Epithelial cell of esophagus (primary cell): ENCODE measurements at regions not wholly inside any gene's neighbourhood (a gene's known extent, or its start where the extent isn't known, plus 50 kb on each side); places are given as distances from the start of the nearest gene placed in this dataset.

ENCODE experiments used
- DNase-seq: peaks from one replicate; pipeline ENCODE4 v3.0.0; 2010; ENCODE audit warnings: low read depth
- H3K4me3 ChIP-seq: 2 replicates; pipeline ENCODE4 v1.5.1; 2011; ENCODE audit warnings: mild to moderate bottlenecking, low read length, control low read depth
- CTCF ChIP-seq: IDR thresholded peaks from 2 replicates; pipeline ENCODE4 v1.5.1; 2011; ENCODE audit warnings: low read depth, mild to moderate bottlenecking, low read length, control low read depth, inconsistent platforms; ENCODE audit not compliant: insufficient read depth; ENCODE audit errors: missing control alignments

GRCh38 chr7:32158076-32158475, 87.9 kb upstream of the PDE1C start:
- TF ChIP-seq CTCF = no peak
- peak; percentile 6 for DNase-seq
- H3K4me3 ChIP-seq = no peak overlapping the region

GRCh38 chr7:32155712-32156111, 85.5 kb upstream of the PDE1C start:
- no peak for TF ChIP-seq CTCF
- H3K4me3 ChIP-seq = no peak overlapping the region
- no peak for DNase-seq

DNA sequence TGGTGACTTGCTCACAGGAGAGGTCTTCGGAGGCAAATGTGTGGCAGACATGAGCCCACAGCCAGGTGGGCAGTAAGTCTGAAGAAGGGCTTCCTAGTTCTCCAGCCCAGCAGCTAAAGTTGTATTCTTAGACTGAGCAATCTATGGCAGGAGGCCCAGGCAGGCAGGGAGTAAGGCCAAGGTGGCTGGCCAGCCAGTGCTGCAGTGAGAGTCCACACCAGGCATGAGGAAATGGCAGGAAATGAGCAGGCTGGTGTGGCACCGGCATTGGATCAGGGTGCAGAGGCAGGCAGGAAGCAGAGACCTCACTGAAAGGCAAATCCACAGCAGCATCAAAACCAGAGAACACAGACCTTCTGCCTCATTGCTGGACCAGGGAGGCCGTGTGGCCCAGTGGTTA, 84.6 kb upstream of the PDE1C start:
- H3K4me3 ChIP-seq = no peak overlapping the region
- no peak for TF ChIP-seq CTCF
- no peak for DNase-seq

DNA sequence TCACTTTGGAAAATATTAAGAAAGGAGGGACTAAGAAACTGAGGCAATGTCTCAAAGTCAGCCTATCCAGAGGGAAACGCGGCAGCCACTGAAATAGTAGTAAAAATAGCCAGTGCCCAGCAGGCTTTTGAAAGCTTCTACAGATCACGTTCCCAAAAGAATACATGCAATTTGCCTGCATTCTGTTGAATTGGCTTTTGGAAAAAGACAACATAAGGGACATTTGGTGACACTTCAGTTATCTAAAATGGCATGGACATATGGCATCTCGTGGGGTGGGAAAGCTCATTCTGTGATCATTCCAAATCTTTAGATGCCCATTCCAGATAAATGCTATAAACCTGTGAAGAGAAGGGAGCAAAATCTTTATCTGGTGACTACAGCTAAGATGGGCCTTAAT, 82.8 kb upstream of the PDE1C start:
- no peak overlapping the region for H3K4me3 ChIP-seq
- DNase-seq = no peak
- TF ChIP-seq CTCF = no peak

DNA sequence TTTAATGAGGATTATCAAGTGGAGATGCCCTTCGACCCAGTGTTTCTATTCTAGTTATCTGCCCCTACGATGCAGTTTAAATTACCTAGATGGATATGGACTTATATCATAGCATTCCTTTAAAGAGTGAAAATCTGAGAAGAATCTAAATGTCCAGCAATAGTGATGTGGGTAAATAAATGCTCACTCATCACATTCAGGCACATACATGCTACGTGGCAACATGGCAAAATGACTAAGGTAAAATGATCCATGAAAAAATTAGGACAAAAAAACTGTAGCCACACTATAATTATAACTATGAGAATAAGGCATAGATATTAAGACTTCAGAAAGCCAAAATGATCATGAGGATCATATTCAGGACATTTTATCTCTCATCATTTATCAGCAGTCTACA, 82.4 kb upstream of the PDE1C start:
- no peak overlapping the region for H3K4me3 ChIP-seq
- no peak for DNase-seq

GRCh38 chr7:32150589-32150988, 80.4 kb upstream of the PDE1C start:
- no peak for DNase-seq
- H3K4me3 ChIP-seq = no peak overlapping the region
- TF ChIP-seq CTCF = no peak

More for the DNA sequence above, 82.4 kb upstream of the PDE1C start:
- no peak for TF ChIP-seq CTCF

DNA sequence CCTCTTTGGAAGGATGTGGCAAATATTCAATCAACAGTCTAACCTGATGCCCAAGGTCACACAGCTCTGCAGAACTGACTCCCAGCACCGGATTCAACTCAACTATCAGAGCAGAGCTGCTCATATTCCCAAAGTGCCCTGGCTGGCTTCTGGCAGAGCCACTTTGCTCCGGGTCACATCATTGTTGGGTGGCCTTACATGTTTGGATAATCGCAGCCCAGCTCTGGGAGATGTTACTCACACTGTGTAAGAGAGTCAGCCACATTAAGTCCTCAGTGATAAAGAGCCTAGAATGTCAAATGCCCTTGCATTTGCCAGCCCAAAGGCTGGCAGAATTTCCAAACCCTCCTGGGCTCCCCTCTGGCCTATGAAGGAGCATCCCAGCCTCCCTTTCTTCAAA, 79.8 kb upstream of the PDE1C start:
- no peak for TF ChIP-seq CTCF
- no peak for DNase-seq
- H3K4me3 ChIP-seq = no peak overlapping the region
